Uterus (tissue), 2 donors: ENCODE measurements at regions not wholly inside any gene's neighbourhood (a gene's known extent, or its start where the extent isn't known, plus 50 kb on each side); places are given as distances from the start of the nearest gene placed in this dataset.

ENCODE experiments used
- CTCF ChIP-seq, 4 experiments: fragments of 200-600 bp in 2 of 4; fragments of 450-650 bp in 2 of 4; sonication (generic) in 2 of 4; IDR thresholded peaks; one replicate each; pipeline ENCODE4 v1.5.1; 2016 to 2019; ENCODE audit warnings: antibody characterized with exemption in 4 of 4, mild to moderate bottlenecking in 2 of 4, moderate library complexity in 1 of 4
- POLR2A ChIP-seq, 2 donors: fragments of 450-650 bp; IDR thresholded peaks; one replicate each; pipeline ENCODE4 v1.6.1; 2016; ENCODE audit warnings: antibody characterized with exemption in 2 of 2, mild to moderate bottlenecking in 1 of 2, moderate library complexity in 1 of 2

- no peak for TF ChIP-seq CTCF (IDR thresholded peaks at IDR 0.05)
- TF ChIP-seq POLR2A (IDR thresholded peaks at IDR 0.05): no peak
Observed at GRCh38 chr2:45178854-45179253, 169.6 kb upstream of the SIX2 start.
